Stimulated activated CD4-positive, alpha-beta T cell treated with anti-CD3 and anti-CD28 coated beads, TNF-alpha, amount 100 ng/mL, for 4 hours (primary cell): ENCODE measurements at regions not wholly inside any gene's neighbourhood (a gene's known extent, or its start where the extent isn't known, plus 50 kb on each side); places are given as distances from the start of the nearest gene placed in this dataset.

Experiments
- DNase-seq, 3 experiments: peaks; one replicate each; pipeline ENCODE4 v3.0.0-alpha.2; 2020; ENCODE audit warnings: low read depth in 3 of 3

- DNase-seq: no peak
These were observed 269.6 kb downstream of the HTR7 start for GRCh38 chr10:90588222-90588621.

DNA sequence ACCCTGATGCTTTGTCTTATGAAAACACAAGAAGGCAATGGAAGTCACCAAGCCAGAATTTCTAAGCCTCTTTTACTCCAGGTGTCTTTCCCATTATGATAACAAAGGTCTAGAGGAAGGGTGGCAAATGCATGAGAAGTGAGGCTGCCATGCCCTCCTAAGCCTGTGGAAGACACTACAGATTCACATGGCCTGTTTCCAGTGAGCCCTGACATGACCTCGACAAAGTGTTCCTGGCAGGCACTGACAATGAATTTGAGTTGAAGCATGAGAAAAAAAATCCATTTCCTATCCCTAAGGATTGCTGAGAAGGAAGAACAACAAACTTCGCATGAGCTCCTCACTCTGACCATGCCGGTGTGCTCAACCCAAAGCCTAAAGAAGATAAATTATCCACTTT, 268.0 kb downstream of the HTR7 start:
- no peak for DNase-seq

GRCh38 chr10:90591629-90592028, 266.2 kb downstream of the HTR7 start:
- no peak for DNase-seq

- DNase-seq: no peak
These were observed 265.1 kb downstream of the HTR7 start for GRCh38 chr10:90592638-90593302.

- DNase-seq: no peak
These were observed 259.3 kb downstream of the HTR7 start for GRCh38 chr10:90598513-90598912.

DNA sequence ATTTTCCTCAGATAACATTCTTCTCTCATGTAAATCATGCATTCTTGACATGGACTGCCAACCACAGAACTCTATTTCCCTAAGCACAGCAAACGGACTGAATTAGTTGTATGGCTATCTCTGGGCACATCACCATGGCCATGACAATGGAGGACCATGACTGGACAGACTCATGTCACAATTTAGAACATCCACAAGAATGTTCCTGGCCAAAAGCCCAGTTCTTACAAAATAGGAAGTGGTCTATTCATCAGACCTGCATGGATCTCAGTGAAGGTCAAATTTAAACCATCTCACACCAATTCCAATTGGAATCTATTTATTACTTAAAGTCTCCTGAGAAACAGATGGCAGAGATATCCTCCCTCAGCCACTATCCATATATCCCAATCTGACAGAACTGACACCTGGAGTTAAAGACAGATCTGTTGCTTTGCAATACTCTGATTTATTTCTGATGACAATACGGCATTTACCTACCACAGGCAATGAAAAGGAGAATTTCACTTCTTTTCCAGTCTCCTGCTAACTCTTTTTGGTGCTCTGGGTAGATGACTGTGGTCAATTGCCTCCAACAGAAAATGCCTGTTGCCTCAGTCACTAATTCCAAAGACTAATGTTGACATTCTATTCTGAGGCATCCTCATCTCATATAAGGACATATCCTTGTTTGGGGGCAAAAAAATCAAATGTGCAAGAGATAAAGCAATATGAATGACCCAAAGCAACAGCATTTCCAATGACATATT, 254.8 kb downstream of the HTR7 start:
- no peak for DNase-seq

DNA sequence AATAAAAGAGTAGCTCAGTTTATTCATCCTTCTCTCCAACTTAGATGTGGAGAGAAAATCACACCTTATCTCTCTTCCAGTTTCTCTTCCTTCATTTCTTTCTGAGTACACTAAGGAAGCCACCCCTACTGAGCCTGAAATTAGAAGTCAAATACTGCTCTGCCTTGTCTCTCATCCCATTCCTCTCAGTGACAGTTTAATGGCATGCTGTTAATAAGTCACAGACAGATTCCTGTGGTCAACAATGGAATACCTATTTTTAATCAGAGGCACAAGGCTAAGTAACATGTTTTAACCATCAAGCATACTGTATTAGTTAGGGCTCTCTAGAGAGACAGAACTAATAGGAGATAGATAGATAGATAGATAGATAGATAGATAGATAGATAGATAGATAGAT, 253.2 kb downstream of the HTR7 start:
- DNase-seq: no peak

DNA sequence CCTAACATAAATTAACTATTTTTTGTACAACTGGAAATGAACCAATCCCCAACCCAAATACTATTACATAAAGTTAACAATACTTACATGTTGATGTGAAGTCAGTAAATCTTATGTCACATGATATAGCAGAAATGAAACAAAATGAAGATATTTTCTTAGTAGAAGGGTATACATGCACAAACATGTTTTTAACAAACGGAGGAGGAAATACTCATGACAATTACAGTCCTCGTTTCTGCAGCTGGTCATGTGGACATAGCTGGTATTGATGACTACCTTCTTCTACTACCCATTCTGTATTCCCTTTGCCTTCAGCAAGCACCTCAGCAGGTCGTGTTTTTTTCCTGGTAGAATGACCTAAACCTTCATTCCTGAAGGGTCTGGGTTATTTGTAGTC, 252.3 kb downstream of the HTR7 start:
- DNase-seq: no peak

GRCh38 chr10:90612276-90612675, 245.6 kb downstream of the HTR7 start:
- no peak for DNase-seq

GRCh38 chr10:90614631-90615030, 243.2 kb downstream of the HTR7 start:
- no peak for DNase-seq

- DNase-seq: no peak
These were observed 236.3 kb downstream of the HTR7 start for GRCh38 chr10:90621577-90621976.

GRCh38 chr10:90635111-90635765, 222.6 kb downstream of the HTR7 start:
- no peak for DNase-seq

- no peak for DNase-seq
These were observed 217.1 kb downstream of the HTR7 start for GRCh38 chr10:90640756-90641155.

DNA sequence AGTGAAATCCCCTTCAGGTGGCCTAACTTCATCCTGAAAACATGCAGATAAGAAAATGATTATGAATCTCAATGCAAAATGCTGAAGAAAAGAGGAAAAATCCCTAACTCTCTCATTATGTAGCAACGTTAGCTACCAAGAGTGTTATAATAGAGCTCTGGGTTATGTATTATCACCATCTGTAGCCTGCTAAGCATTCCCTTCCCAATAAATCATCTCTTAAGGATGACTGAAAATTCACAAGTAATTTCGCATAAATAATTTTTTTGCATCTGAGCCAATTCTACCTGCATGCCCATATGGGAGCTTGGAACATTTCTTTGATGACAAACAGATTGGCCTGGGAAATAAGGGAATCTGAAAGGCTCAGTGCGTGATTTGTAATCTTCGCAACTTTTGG, 216.1 kb downstream of the HTR7 start:
- no peak for DNase-seq

DNA sequence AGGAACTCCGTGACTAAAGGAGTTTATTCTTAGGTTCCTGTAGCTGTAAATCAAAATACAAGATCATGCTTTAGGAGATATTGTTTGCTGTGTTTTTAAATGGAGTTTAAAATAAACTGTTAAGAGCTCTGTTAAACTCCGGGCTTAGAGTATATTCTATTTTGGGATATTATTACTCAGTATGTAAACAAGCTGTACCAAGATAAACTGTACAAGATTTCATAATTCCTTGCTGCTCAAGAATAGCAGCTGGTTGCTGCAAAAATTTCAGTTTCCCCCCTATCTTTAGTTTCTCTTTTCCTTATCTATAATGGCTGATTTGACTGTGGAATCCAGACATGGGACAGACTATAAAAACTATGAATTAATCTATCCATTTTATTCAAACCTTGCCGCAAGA, 215.7 kb downstream of the HTR7 start:
- DNase-seq: no peak

- DNase-seq: no peak
These were observed 215.2 kb downstream of the HTR7 start for GRCh38 chr10:90642650-90643049.

GRCh38 chr10:90644165-90644564, 213.7 kb downstream of the HTR7 start:
- no peak for DNase-seq

GRCh38 chr10:90650858-90651257, 207.0 kb downstream of the HTR7 start:
- no peak for DNase-seq

GRCh38 chr10:90652519-90652918, 205.3 kb downstream of the HTR7 start:
- no peak for DNase-seq

DNA sequence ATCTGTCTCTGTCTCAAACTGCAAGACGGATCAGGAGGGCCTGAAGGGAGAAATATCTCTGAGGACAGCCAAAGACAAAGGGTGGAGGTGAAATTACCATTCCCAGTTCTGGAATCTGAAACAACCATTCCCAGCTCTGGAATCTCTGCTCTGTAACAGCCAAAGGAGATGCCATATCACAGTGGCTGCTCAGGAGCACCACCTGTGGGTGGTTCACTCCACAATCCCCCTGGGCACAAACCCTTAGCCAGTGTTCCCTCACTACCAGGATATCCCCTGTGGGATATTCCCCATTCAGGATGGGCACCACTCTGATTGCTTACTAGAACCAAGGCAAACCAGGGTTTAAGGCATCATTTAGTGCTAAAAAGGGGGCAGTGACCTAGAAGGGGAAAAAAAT, 199.0 kb downstream of the HTR7 start:
- no peak for DNase-seq

GRCh38 chr10:90665905-90666662, 191.8 kb downstream of the HTR7 start:
- no peak for DNase-seq

- DNase-seq: no peak
These were observed 183.4 kb downstream of the HTR7 start for GRCh38 chr10:90674461-90674860.
